ENCODE measurements at regions not wholly inside any gene's neighbourhood (a gene's known extent, or its start where the extent isn't known, plus 50 kb on each side); places are given as distances from the start of the nearest gene placed in this dataset.
A peak's percentile ranks its signal among the peaks of the same experiment; 100 is the strongest.
"Not testable (repeated sequence)": the region's sequence is repeated elsewhere in the genome, so short reads cannot be mapped to it uniquely, and the experiment has no call there.

- DNase-seq = no peak
Measured at GRCh38 chr4:3936184-3936583, 170.0 kb downstream of the ADRA2C start.

GRCh38 chr4:3937849-3938562 is 171.8 kb downstream of the ADRA2C start:
- not testable (repeated sequence) for DNase-seq

GRCh38 chr4:3938676-3939075 is 172.5 kb downstream of the ADRA2C start:
- not testable (repeated sequence) for DNase-seq

GRCh38 chr4:3939954-3940591 is 173.9 kb downstream of the ADRA2C start:
- DNase-seq = not testable (repeated sequence)

GRCh38 chr4:3941735-3942522 is 175.7 kb downstream of the ADRA2C start:
- DNase-seq = not testable (repeated sequence)

GRCh38 chr4:3942569-3942971 is 176.4 kb downstream of the ADRA2C start:
- DNase-seq = peak; percentile 4

GRCh38 chr4:3943051-3943450 is 176.9 kb downstream of the ADRA2C start:
- DNase-seq = not testable (repeated sequence)

- DNase-seq = no peak
Measured at GRCh38 chr4:3945511-3946290, 179.5 kb downstream of the ADRA2C start.

- DNase-seq = not testable (repeated sequence)
Measured at GRCh38 chr4:3946553-3946952, 180.4 kb downstream of the ADRA2C start.

GRCh38 chr4:3947761-3948160 is 181.6 kb downstream of the ADRA2C start:
- DNase-seq = not testable (repeated sequence)

GRCh38 chr4:3948210-3948609 is 182.0 kb downstream of the ADRA2C start:
- DNase-seq = not testable (repeated sequence)

GRCh38 chr4:3949916-3950315 is 183.7 kb downstream of the ADRA2C start:
- DNase-seq = not testable (repeated sequence)

- not testable (repeated sequence) for DNase-seq
Measured at GRCh38 chr4:3952443-3953139, 186.4 kb downstream of the ADRA2C start.

GRCh38 chr4:3953140-3953489 is 186.9 kb downstream of the ADRA2C start:
- DNase-seq = not testable (repeated sequence)

GRCh38 chr4:3954540-3955320 is 188.5 kb downstream of the ADRA2C start:
- DNase-seq = peak; percentile 55

GRCh38 chr4:3955321-3956164 is 189.4 kb downstream of the ADRA2C start:
- DNase-seq = peak; percentile 93

GRCh38 chr4:3956165-3956867 is 190.1 kb downstream of the ADRA2C start:
- DNase-seq = not testable (repeated sequence)

- DNase-seq = not testable (repeated sequence)
Measured at GRCh38 chr4:3961091-3961672, 195.0 kb downstream of the ADRA2C start.

- not testable (repeated sequence) for DNase-seq
Measured at GRCh38 chr4:3964572-3965278, 198.5 kb downstream of the ADRA2C start.
